ENCODE measurements at regions not wholly inside any gene's neighbourhood (a gene's known extent, or its start where the extent isn't known, plus 50 kb on each side); places are given as distances from the start of the nearest gene placed in this dataset.

DNA sequence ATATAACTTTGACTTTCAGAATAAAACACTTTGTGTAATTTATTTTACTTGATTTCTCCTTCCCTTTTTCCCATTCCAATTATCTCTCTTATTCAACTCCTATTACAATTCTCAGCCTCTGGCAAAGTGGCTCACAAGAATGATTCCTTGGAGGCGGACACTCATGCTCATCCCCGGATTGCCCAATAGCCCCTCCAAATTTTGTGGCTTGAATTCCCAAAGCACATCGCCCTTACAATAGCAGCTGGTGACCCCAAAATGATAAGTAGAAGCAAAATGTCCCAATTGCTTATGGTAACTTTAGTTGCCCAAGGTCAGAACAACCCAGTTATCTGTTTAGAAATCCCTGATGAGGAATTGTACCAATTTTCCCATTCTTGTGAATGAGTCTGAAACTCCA, 1523.5 kb upstream of the PRR20A start:
- H3K4me3 ChIP-seq (ENCODE audit: low read depth, low read length): no peak overlapping the region
- in situ Hi-C loops (cut with HindIII; ENCODE audit: low pct_ligation_motif_present, low sequenced_read_pairs): no loop called here
- H3K36me3 ChIP-seq (replicated peaks): no peaks in the 10 kb centered on the region
- H3K27me3 ChIP-seq (replicated peaks): no peaks in the 10 kb centered on the region
- no peak for DNase-seq
- no peak for TF ChIP-seq CTCF (IDR thresholded peaks at IDR 0.05; ENCODE audit: low read depth, low read length, missing control alignments)
- no peak overlapping the region for H3K27ac ChIP-seq

DNA sequence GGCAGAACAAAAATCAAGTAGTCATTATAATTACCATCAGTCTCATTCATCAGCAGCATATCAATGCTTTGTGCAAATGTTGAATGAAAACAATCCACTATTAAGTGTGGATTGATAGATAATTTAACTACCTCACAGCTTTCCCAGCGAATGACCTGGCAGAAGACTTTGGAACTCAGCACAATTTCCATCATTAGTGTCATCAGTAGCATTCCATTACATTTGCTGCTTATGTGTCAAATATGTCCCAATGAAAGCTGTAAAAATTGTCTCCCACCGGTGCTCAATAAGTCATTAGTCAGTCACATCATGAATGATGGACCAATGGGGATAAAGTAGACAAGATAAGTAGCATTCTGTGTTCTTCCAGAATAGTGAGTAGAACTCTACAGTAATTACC, 1513.5 kb upstream of the PRR20A start:
- no peak overlapping the region for H3K4me3 ChIP-seq (ENCODE audit: low read depth, low read length)
- TF ChIP-seq CTCF (IDR thresholded peaks at IDR 0.05; ENCODE audit: low read depth, low read length, missing control alignments): no peak
- H3K27me3 ChIP-seq (replicated peaks): no peaks in the 10 kb centered on the region
- in situ Hi-C loops (cut with HindIII; ENCODE audit: low pct_ligation_motif_present, low sequenced_read_pairs): no loop called here
- DNase-seq: no peak
- no peak overlapping the region for H3K27ac ChIP-seq
- no peaks in the 10 kb centered on the region for H3K36me3 ChIP-seq (replicated peaks)

DNA sequence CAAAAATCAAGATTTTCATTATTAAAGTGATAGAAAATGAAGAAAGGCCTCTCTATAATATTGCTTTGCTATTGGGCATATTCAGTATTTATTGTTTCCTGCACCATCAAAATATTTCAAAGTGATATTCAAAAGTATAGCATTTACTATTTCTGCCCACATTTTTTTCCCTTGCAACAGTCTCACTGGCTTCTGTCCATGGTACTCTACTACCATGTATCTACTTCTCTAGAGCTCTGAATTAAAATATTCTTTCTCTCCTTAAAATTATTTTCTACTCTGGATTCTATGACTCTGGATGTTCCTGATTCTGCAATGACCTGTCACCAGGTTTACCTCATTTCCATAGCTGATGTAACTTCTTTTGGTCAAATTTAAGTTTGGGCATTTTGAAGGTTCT, 1508.3 kb upstream of the PRR20A start:
- no peaks in the 10 kb centered on the region for H3K27me3 ChIP-seq (replicated peaks)
- no peak for DNase-seq
- no peak overlapping the region for H3K4me3 ChIP-seq (ENCODE audit: low read depth, low read length)
- no peak overlapping the region for H3K27ac ChIP-seq
- in situ Hi-C loops (cut with HindIII; ENCODE audit: low pct_ligation_motif_present, low sequenced_read_pairs): no loop called here
- H3K36me3 ChIP-seq (replicated peaks): no peaks in the 10 kb centered on the region
- TF ChIP-seq CTCF (IDR thresholded peaks at IDR 0.05; ENCODE audit: low read depth, low read length, missing control alignments): no peak

DNA sequence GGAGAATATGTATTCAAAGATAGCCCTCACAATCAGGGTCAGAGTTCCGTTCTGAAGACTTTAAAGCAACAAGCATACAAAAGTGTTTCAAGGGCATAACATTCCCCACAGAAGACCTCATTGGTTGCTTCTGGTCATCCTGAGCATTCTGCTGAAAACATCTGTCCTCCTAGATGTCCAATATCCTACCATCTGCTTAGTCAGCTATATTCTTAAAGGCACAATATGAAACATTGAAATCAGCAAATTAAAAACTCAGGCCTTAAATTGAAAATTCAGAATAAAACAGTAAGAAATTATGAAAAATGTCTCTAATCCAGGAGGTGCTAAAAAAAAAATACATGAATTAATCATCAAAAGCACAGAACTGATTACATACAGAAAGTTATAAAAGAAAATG, 1491.2 kb upstream of the PRR20A start:
- in situ Hi-C loops (cut with HindIII; ENCODE audit: low pct_ligation_motif_present, low sequenced_read_pairs): no loop called here
- Histone ChIP-seq H3K4me3 (ENCODE audit: low read depth, low read length) (no peak overlapping the region), H3K27ac (no peak overlapping the region), H3K27me3 (replicated peaks) (no peaks in the 10 kb centered on the region), H3K36me3 (replicated peaks) (no peaks in the 10 kb centered on the region)
- DNase-seq: no peak
- TF ChIP-seq CTCF (IDR thresholded peaks at IDR 0.05; ENCODE audit: low read depth, low read length, missing control alignments): no peak

DNA sequence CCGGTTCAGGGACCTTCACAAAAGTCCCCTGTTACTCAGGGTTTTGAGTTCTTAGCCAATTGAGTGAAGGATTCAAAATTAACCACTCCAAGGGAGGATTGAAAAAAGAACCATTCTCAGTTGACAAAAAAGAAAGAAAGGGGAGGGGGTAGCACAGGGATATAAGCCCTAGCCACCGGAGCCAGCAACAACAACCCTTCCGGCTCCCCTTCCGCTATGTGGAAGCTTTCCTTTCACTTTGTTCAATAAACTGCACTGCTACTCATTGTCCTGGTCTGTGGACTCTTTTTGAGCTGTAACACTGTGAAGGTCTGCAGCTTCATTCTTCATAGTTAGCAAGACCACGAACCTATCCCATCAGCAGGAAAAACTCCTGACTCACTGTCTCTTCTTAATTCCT, 1488.1 kb upstream of the PRR20A start:
- Histone ChIP-seq H3K36me3 (replicated peaks) (no peaks in the 10 kb centered on the region), H3K27ac (no peak overlapping the region), H3K4me3 (ENCODE audit: low read depth, low read length) (no peak overlapping the region), H3K27me3 (replicated peaks) (no peaks in the 10 kb centered on the region)
- no peak for DNase-seq
- TF ChIP-seq CTCF (IDR thresholded peaks at IDR 0.05; ENCODE audit: low read depth, low read length, missing control alignments): no peak
- in situ Hi-C loops (cut with HindIII; ENCODE audit: low pct_ligation_motif_present, low sequenced_read_pairs): no loop called here

DNA sequence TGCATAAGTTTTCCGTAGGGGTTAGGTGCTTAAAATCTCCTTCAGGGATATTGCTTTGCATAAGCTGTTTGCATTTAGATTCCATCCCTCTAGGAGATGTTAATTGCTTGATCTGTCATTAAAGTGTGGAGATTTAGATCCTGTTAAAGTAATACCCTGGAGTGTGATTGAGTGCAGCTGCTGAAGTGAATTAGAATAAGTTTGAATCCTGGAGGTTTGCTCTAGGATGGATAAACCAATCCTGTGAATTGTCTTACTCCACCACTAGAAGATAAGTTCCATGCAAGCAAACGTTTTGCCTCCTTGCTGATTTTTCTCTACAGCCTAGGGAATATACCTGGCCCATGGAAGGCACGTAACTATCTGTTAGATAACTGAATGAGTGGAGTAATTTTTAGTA, 1487.2 kb upstream of the PRR20A start:
- DNase-seq: no peak
- no peak for TF ChIP-seq CTCF (IDR thresholded peaks at IDR 0.05; ENCODE audit: low read depth, low read length, missing control alignments)
- in situ Hi-C loops (cut with HindIII; ENCODE audit: low pct_ligation_motif_present, low sequenced_read_pairs): no loop called here
- Histone ChIP-seq H3K36me3 (replicated peaks) (no peaks in the 10 kb centered on the region), H3K4me3 (ENCODE audit: low read depth, low read length) (no peak overlapping the region), H3K27me3 (replicated peaks) (no peaks in the 10 kb centered on the region), H3K27ac (no peak overlapping the region)
